ENCODE measurements at regions not wholly inside any gene's neighbourhood (a gene's known extent, or its start where the extent isn't known, plus 50 kb on each side); places are given as distances from the start of the nearest gene placed in this dataset.
A peak's percentile ranks its signal among the peaks of the same experiment; 100 is the strongest.
"Not testable (repeated sequence)": the region's sequence is repeated elsewhere in the genome, so short reads cannot be mapped to it uniquely, and the experiment has no call there.

DNA sequence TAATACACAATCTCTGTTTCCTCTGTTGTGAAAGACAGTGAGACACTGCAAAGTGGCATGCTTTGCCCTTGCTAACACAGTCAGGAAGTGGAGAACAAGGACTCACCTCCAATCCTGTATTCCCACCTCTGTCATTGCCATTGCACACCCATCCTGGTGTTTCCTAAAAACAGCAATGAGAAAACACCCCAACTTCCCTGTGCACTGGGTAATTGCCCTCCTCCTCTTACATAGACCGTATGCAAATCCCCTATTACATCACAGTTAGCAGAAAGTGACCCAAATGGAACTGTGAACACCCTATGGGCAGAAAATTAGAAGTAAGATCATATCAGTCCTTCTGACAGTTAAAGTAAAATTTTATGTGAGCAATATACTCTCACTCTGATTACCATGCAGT, 355.5 kb downstream of the BCL11B start:
- no peak for DNase-seq

DNA sequence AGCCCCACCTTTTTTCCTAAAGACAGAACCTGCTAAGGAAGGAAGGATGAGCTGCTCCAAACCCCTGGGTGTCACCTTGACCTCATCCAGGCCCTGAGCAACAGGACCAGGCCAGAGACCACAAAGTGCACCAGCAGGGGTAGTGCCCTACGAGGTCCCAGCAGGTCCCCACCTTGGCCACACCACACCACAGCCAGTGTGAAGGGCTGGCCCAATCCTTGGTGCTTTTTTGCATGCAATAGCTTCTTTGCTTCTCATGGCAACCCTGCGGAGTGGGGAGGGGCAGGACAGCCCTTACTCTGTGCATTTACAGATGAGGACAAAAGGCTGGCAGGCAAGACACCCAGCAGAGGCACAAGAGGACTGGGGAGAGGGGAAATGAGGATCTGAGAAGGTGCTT, 352.6 kb downstream of the BCL11B start:
- DNase-seq: no peak

DNA sequence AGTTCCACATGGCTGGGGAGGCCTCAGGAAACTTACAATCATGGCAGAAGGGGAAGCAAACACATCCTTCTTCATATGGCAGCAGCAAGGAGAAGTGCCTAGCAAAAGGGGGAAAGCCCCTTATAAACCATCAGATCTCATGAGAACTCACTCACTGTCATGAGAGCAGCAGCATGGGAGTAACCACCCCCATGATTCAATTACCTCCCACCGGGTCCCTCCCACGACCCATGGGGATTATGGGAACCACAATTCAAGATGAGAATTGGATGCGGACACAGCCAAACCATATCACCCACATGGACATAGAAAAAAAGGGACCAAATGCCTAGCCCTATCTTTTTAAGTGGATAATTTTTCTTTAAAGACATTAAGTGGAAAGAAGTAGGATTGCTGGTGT, 350.7 kb downstream of the BCL11B start:
- not testable (repeated sequence) for DNase-seq

DNA sequence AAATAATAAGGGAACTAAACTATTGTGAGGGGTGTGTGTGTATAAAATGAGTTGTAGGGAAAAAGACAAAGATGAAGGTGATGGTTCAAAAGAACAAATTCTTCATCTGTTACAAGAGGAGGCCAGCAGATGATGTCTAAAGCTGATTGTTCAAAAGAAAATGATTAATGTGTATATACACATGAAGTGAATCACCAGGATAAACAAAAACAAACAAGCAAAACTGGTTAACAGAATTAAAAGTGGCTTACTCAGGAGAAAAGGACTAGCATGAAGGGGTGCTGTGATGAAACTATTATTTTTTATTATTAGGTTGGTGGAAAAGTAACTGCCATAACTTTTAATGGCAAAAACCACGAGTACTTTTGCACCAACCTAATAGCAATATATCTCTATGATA, 348.4 kb downstream of the BCL11B start:
- no peak for DNase-seq

DNA sequence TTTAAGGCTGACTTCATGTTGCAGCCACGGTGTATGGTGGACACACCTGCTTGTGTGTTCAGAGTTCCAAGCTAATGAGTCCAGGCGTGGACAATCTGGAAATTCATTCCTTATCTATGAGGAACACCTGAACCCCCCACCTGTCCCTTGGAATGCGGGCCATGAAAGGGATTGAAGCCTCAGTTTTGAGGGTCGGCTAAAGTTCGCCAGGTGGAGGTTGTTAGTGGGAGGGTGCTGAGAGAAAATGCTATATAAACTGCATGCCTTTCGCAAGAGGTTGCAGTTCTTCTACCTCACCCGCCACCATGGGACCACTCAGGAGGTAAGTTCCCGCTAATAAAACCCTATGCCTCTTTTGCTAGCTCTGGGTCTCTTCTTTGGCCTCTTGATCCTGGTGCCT, 348.0 kb downstream of the BCL11B start:
- no peak for DNase-seq

DNA sequence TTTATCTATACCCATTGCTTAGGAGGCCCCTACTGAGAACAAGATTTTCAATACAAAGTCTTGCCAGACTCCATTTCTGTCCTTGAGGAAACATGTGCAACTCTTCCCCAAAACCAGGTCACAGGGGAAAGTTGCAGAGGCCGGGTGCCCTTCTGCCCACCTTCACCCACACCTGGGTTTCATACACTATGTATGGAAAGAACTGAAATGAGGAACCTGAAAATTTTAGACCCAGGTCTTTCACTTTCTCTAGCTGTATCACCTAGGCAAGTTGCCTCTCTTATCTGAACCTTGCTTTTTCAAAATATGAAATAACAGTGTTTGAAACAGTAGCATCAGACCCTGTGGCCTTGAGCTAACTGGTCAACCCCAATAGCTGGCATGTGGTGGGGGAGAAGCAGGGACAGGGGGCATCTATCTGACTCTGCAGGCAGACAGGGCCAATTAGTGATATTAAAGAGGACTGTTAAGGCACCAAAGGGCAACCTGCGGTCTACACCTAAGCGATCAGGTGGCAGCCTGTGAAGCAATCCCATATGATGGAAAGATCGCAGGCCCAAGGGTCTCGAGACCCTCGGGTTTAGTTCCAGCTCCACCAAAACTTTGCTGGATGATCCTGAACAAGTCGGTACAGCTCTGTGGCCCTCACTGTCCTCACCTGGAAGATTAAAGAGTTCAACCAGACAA, 346.5 kb downstream of the BCL11B start:
- no peak for DNase-seq

DNA sequence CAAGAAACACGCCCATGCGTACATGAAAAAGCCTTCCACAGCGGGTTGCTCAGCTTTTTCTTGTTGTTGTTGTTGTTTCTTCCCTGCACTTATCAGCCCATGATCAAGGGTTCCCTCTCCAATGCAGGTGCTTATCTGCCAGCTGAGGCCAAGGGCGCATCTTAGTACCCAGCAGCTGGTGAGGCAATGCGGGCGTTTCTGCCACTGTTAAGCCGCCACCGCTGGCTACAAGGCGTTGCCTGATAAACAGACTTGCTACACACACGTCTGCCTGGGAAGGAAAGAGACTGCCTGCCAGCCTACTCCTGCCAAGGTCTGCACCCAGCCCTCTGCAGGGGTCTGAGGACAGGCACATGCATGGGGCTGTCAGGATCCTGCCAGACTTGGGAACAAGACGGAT, 345.9 kb downstream of the BCL11B start:
- no peak for DNase-seq

DNA sequence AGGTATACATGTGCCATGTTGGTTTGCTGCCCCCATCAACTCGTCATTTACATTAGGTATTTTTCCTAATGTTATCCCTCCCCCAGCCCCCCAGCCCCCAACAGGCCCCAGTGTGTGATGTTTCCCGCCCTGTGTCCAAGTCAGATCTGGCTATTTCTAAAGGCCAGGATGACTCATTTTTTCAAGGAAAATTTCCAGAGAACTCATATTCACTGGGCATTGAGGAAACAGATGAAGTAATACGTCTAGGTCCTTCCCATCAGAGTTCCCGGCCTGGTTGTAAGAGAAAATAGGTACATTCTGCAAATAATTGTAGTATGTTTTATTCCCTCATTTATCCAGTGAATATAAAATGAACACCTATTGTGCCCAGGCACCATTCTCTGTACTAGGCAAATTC, 345.2 kb downstream of the BCL11B start:
- no peak for DNase-seq

DNA sequence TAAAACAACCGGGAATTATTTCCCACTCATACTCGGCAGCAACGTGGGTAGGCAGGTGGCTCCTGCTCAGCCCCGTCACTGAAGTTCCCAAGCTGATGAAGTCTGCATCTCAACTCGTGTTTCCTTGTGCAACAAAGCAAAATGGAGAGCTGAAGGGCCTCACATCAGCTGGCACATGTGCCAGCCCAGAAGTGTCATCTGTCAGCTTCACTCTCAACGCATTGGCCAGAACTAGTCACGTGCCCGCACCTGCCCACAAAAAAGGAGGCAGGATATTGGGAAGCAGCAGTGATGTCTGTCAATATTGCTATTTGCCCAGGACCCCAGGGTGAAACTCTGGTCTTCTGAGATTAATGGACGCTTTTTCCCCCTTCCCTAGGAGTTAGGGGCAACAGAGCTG, 344.0 kb downstream of the BCL11B start:
- no peak for DNase-seq

DNA sequence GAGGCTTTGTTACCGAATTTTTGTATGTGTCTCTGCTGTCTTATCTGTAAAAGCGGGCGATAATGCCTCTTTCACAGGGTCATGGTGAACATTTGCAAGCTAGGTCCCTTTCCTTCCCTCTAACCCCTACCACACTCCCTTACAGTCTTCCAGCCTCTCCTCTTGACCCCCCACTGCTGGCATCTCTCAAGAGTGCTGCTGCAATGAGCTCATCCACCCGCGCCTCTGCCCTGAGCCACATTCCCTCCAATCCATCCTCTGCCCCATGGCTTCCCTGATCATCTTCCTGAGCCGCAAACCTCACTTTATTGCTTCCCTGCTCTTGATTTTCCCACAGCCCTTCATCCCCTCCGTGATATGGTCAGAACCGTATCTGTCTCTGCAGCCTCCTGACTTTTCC, 343.6 kb downstream of the BCL11B start:
- DNase-seq: no peak

DNA sequence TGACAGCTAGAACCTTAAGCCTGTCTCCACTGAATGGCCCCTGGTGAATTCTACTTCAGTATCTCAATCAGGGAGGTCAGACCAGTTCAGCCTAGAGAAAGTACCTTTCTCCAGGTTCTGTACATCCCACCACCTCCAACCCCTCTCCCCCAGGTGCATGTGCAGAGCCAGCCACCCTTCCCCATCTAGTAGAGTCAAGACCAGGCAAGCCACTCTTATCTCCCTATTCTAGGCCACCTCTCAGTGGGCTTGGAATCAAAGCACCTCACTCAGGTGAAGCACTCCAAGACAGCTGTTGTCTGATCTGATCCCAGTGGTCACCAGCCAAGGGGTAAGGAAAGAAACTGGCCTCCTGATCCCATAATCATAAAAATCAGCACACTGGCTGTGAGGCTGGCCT, 340.9 kb downstream of the BCL11B start:
- DNase-seq: no peak

DNA sequence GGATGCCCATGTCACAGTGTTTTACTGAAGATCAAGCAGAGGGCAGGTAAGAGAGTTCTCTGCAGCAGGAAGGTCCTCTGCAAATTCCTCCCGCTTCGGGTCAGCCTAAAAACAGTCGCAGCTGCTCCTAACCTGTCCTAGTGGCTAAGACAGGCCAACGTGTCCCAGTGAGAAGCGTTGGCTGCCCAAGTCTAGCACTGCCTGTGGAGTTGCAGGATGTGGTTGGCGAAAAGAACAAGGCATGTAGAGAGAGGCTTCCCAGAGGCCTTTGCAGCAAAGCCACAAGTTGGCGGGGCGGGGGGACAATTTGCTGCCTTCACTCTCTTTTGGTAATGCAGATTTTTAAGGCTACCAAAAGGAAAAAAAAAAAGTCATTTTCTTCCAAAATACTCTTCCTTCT, 340.1 kb downstream of the BCL11B start:
- peak; percentile 50 for DNase-seq

DNA sequence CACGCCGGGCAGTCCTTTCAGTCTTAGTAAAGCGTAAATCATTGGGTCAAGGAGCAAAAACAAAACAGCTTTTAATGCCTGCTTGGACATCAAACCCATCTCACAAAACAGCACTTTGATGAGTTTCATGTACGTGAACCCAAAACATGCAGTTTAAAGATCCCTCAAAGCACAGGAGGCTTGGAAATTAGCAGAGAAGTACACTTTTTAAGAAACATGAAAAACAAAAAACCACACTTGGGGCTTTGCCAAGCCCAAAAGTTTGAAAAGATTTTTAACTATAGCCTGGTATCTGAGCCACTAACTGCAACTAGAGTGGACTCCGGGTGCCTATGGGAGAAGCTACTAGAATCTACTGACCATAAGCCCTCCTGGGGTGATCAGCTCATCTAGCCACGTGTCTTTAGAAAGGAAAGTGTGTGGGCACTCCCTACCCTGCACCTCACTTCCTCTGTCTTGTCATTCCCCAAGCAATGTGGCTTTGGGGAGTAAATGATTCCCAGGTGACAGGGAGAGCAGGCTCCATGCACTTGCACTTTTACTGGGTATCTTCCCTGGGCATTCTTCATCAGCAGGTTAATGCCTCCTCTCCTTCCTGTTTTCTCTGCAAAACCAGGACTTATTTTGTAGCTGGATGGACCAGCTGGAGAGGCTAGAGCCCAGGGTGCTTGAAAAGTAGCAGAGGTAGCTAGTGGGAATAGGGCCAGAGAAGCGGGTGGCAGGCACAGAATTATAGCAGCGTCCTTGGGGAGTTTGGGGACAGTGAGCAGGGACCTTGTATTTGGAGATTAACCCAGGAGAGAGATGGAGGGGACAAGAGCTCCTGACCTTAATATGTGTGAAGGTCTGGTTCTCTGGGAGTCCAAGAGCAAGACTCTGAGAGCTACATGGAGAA, 339.3 kb downstream of the BCL11B start:
- no peak for DNase-seq

DNA sequence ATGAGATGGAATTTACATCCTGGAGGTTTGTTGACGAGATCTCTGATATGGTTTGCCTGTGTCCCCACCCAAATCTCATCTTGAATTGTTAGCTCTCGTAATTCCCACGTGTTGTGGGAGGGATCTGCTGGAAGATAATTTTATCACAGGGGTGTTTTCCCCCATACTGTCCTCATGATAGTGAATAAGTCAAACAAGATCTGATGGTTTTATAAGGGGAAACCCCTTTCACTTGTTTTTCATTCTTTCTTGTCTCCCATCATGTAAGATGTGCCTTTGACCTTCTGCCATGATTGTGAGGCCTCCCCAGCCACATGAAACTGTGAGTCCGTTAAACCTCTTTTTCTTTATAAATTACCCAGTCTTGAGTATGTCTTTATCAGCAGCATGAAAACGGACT, 337.4 kb downstream of the BCL11B start:
- DNase-seq: not testable (repeated sequence)

DNA sequence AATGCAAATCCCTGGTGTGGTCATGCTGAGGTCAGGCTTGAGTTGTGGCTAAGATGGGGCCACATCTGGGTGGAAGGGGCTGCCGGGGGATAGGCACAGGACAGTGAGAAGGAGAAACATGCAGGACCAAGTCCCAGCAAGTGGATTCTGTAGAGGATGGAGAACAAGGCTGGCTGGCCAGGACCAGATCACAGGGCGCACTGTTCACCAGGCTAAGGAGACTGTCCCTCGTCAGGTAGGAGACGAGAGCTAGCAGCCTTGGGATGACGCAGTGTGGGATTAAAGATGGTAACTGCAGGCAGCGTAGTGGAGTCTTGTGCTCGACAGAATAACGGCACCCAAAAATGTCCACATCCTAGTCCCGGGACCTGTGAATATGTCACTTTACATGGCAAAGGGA, 336.1 kb downstream of the BCL11B start:
- no peak for DNase-seq

DNA sequence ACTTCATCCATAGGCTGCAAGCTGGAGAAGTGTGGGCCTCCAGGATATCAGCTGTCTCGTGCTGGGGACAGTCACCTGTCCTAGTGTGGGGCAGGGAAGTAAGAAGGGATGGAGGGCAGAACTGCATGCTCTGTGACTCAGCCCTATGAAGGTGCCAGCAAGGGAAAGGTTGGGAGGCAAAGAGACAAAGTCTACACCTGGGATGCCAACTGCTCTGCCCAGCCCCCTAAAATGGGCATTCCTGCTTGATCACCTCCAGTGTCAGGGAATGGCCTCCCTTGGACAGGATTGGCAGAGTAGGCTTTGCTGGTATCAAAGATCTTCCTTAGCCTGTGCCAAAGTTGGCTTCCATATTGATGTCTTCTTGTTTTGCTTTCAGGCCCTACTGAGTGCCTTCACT, 335.0 kb downstream of the BCL11B start:
- no peak for DNase-seq

DNA sequence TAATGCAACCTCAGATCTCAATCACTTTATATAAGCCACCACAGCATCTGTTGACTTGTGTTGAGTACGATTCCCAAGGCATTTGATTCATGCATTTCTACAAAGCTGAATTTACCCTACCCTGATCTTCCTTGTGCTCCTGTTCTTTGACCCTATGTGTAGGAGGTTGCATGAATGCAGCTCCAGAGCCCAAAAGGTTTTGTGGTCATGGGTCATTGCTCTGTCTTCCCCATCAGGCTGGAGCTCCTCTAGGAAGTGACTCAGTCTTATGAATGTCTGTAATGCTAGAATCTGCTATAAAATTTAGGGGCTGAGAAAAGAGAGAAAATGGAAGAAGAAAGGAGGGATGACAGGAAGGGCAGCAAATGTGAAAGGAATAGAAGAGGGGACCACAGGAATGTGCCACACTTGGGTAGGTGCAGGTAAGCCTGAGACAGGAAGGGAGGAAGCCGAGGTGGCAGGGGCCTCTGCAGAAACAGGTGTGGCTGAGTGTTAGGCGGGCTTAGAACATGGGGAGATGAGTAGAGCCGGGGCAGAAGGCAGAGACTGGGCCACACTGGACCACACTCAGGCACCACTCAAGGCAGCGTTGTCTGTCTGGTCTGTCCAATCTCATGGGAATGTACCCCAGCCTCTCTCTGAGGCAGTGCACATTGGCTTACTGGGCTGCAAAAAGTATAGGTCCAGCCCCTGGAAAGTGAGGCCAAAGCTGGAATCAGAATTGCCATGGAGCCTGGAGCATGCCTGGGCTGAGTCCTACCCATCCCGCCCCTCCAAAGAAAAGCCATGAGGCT, 334.1 kb downstream of the BCL11B start:
- no peak for DNase-seq

DNA sequence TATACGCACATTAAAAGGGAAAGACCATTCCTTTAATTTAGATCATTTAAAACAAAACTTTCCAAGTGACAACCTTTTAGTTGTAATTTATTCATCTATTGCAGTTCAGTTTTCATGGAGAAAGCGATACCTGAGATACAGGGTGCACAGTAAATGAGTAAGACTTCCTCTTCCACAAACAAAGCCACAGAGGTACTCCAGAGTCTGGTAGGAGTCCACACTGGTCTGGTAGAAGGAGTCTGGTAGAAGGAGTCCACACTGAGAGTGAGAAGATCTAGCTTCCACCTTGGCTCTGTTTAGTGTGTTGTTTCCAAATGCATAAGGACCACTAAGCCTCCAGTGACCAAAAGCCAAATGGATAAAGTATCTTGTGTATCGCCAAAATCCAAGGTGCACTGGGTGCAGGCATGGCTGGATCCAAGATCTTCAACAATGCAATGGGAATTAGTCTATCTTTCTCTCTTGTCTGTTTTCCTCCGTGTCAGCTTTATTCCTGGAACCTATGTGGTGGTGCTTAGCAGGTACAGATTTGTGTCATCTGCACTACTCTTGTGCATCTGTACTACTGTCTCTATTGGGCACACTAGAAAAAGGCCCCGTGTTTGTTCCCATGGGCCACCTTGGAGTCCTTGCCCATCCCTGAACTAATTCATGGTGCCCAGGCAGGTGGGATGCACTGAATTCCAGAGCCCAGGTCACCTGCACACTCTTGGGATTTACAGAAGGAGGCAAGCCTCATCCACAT, 331.1 kb downstream of the BCL11B start:
- no peak for DNase-seq

DNA sequence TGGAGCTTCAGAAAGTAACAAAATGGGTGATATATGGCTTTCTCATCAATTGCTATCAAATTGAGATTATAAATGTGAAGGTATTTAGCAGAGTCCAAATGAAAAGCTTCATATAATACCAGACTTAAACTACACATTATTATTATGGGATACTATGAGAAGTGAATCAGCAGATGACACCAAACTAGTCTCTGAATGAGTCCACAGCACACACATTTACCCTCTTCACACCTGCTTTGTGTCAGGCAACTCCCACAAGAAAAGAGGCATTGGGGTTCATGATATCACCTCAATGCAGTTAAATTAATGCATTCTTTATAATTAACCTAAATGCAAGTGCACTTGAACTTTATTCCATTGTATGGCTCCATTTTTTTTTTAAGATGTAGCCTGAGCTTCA, 330.5 kb downstream of the BCL11B start:
- DNase-seq: no peak

DNA sequence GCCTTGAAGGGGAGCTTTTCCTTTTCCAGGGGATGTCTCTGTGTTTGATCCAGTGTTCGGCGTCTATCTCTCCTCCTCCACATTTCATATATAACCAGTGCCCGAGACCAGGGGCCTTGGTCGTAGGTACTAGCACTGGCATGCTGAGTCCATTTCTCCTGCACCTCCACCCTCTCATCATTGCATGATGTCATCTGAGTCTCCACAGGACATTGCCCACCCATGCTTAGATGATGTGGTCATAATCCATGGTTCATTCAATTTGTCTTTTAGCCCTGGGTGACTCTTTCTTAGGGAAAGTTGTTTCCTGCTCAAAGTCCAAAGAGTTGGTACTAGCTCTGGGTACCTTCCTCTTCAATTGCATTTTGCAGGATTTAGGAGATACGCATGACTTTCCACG, 328.1 kb downstream of the BCL11B start:
- no peak for DNase-seq

DNA sequence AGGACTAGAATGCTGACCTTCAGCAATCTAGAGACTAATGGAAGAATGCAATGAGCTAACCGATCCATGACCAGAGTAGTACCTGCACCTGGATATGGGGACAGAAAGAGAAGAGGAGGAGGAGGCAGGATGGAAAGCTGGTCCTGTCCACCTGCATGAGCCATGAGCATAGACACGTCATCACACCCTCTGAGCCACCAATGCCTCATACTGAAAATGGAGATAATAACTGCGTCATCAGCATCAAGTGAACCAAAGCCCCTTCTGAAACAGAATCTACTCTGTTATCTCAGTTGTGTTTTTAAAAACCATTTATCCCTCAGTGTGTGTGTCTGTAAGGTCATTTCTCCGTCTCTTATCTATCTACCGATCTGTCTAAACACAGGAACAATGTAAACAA, 327.0 kb downstream of the BCL11B start:
- no peak for DNase-seq

DNA sequence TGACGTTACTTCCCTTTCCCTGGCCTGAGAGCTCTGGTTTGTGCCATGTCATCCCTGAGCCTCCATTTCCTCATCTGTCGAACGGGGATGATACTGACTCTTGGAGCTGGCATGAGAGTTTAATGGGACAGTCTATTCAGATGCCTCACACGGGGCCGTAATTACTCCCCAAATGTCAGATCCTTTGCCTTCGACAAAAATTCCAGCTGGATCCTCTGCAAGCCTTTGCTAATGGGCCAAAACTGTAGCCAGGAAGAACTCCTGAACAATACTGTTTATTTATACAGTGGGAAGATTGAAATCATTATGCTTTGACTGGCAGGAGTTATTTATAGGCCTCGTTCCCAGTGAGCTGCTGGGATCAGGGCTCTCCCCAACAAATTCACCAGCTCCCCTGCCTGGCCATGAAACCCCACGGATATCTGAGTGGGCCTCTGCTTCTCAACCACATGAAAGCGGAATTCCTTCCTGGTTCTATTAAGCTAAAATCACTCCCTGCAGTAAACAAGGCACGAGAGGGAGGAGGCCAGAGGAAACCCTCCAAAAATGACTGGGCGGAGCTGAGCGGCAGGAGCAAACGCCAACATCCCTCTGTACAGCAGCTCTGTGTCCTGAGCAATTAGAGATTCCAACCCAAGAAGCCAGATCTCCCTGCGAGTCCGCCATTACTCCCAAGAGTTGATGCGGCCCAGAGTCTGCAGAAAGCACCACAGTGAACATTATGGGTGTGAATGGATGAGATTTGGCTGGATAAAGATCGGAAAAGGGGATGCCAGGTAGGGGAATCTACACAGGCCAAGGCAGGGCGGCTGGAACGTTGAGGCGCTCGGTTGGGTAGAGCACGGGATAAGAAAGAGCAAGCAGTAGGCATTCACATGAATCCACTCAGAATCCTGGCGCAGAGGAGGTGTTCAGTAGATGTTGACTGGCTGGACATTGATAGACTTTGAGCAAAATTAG, 326.1 kb downstream of the BCL11B start:
- DNase-seq: no peak

Measured in stimulated activated naive CD4-positive, alpha-beta T cell treated with Interleukin-2 at 50 U/mL for 16 hours (primary cell).